GM21360 (cell line): ENCODE measurements at regions not wholly inside any gene's neighbourhood (a gene's known extent, or its start where the extent isn't known, plus 50 kb on each side); places are given as distances from the start of the nearest gene placed in this dataset.
"Not testable (repeated sequence)": the region's sequence is repeated elsewhere in the genome, so short reads cannot be mapped to it uniquely, and the experiment has no call there.

Source experiments
- ATAC-seq: cut with Tn5 transposase; IDR thresholded peaks from one replicate; pipeline ENCODE4 v1.9.1; 2021; ENCODE audit warnings: mild to moderate bottlenecking, moderate library complexity; ENCODE audit not compliant: unreplicated experiment

DNA sequence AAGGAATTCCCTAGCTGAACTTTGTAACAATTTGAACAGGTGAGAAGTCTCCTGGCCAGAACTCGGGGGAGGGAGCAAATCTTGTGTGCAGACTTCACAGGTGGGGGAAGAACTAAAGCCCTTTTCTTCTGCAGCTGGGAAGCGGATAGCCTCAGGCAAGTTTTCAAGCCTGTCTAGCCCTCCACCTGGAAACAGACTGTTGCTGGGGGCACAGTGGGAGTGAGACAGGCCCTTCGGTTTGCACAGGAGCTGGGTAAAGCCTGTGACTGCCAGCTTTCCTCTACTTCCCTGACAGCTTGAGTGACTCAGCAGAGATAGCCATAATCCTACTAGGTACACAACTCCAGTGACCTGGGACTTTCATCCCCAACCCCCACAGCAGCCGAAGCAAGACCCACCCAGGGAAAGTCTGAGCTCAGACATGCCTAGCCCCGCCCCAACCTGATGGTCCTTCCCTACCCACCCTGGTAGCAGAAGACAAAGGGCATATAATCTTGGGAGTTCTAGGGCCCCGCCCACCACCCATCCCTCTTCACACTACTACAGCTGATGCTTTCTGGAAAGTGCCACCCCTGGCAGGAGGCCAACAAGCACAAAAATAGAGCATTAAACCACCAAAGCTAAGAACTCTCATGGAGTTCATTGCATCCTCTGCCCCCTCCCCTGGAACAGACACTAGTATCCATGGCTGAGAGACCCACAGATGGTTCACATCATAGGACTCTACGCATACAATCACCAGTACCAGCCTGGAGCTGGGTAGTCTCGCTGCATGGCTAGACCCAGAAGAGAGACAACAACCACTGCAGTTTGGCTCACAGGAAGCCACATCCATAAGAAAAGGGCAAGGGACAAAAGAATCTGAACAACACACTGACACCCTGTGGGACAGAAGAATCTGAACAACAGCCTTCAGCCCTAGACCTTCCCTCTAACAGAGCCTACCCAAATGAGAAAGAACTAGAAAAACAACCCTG lies 479.0 kb downstream of the RAP2B start:
- no peak for ATAC-seq

DNA sequence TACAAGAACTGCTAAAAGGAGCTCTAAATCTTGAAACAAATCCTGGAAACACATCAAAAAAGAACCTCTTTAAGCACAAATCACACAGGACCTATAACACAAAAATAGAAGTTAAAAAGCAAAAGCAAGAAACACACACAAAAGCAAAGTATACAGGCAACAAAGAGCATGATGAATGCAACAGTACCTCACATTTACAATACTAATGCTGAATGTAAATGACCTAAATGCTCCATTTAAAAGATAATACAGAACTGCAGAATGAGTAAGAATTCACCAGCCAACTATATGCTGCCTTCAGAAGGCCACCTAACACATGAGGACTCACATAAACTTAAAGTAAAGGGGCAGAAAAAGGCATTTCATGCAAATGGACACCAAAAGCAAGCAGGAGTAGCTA lies 478.6 kb upstream of the ARHGEF26 start:
- not testable (repeated sequence) for ATAC-seq

DNA sequence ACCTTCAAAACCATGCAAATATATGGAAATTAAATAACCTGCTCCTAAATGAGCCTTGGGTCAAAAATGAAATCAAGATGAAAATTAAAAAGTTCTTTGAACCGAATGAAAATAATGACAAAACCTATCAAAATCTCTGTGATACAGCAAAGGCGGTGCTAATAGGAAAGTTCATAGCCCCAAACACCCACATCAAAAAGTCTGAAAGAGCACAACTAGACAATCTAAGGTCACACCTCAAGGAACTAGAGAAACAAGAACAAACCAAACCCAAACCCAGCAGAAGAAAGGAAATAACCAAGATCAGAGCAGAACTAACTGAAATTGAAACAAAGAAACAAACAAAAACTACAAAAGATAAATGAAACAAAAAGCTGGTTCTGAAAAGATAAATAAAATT lies 477.7 kb upstream of the ARHGEF26 start:
- not testable (repeated sequence) for ATAC-seq

DNA sequence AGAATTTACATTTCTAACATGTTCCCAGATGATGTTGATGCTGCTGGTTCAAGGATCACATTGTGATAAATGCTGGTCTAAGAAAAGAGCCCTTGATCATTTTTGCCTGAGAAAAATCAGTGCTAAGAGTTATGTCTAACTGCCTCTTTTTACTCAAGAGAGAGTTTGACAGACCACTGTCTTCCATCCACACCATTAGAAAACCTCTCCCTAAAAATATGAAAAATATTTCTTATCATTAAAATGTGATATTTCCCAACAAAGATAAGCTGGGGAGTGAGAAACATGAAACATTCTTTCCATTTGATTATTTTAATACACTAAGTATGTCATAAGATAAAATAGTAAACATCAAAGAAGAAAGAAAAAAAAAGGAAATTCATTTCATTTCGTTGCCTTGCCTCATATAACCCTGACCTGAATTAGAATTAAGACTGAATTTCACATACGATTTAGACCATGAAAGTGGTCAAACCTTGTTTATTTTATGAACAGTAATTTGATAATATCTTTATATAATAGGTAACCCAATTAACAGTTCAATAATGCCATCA lies 471.8 kb upstream of the ARHGEF26 start:
- no peak for ATAC-seq

- ATAC-seq = no peak
These were observed 469.1 kb upstream of the ARHGEF26 start for GRCh38 chr3:153652076-153652475.

DNA sequence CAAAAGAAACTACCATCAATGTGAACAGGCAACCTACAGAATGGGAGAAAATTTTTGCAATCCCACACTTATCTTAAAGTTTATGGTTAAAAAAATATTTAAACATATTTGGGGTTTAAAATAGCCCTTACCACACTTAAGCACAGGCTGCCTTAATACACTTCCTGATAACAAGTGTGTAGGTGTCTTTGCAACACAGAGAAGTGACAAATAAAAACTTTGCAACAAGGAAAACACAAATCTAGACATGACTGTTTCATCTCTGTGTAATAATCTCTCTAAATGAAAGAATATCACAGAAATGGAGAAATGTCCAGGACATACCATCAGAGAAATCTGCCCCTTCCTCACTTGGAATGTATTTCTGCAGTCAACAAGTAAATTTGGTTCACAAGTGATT lies 464.1 kb upstream of the ARHGEF26 start:
- no peak for ATAC-seq

GRCh38 chr3:153657461-153657860 lies 463.7 kb upstream of the ARHGEF26 start:
- no peak for ATAC-seq

DNA sequence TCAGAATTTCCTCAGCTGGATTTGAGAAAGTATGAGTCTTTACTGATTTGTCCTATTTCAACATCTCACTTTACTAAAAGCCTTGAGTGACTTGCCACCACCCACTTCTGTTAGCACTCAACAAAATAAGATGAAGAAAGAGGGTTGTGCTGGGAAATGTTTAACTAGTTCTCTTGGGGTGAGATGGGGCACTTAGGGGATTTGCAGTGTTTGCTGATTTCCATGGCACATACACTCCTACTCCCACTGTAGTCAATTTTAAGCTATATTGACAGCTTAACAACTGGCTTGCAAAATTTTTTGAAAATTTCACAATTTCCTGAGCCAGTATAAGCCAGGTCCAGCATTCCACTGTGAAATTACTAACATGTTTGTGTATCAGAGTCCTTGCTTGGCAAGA lies 463.1 kb upstream of the ARHGEF26 start:
- ATAC-seq = no peak

GRCh38 chr3:153666991-153667740 lies 454.0 kb upstream of the ARHGEF26 start:
- ATAC-seq = no peak

- ATAC-seq = no peak
These were observed 451.7 kb upstream of the ARHGEF26 start for GRCh38 chr3:153669527-153669926.

GRCh38 chr3:153670577-153670976 lies 450.6 kb upstream of the ARHGEF26 start:
- no peak for ATAC-seq

DNA sequence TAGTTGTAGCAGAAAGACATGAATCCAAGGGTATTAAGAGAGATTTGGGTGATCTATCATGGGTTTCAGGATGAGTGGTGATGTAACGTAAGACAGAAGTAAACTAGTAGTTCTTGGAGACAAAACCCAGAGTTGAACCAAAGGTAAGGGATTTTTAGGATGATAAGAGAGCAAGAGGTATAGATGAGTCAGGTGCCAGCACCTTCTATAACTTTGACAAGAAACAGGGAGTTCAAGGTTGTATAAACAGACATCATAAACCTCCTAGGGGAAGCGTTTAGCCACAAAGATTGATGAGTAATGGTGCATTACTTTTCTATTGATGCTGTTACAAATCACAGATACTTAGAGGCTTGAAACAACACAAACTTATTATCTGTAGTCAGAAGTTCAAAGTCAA lies 447.3 kb upstream of the ARHGEF26 start:
- ATAC-seq = no peak

DNA sequence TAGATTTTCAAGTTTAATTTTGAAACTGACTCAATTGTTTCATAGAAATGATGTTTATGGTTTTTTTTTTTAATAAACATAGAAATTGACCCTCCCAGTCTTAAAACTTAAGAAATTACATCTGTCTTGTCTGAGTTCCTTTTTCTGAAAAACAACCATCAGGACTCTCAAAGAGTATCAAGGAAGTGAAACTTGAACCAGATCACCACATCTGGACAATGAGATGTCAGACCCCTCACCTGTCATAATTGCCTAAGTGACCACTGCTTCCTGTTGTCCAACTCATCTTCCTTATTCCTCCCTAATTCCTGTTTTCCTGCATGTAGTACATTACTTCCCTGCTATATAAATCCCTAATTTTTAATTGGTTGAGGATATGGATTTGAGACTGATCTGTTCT lies 441.5 kb upstream of the ARHGEF26 start:
- no peak for ATAC-seq

DNA sequence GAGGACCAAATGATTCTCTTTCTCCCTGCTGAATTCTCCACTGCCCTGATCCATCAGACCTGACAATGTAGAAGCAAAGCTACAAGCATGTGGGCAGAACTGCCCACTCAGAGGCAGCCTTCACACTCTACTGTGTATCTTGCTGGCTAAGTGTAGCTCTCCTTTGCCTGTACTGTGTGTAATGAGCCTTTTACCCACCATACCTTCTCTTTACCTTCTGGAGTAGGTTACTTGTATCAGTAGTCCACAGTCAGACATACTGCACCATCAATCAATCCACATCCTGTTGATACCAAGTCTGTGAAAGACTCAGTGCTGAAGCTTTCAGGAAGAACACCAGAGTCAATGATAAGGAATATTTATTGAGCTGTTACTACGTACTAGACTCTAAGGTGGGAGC lies 440.7 kb upstream of the ARHGEF26 start:
- ATAC-seq = no peak

DNA sequence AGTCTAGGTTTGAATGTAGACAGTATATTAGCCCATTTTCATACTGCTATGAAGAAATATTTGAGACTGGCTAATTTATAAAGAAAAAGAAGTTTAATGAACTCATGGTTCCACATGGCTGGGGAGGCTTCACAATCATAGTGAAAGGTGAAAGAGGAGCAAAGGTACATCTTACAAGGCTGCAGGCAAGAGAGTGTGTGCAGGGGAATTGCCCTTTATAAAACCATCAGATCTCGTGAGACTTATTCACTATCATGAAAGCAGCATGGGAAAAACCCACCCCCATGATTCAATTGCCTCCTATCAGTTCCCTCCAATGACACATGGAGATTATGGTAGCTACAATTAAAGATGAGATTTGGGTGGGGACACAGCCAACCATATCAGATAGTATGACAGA lies 440.1 kb upstream of the ARHGEF26 start:
- ATAC-seq = no peak

DNA sequence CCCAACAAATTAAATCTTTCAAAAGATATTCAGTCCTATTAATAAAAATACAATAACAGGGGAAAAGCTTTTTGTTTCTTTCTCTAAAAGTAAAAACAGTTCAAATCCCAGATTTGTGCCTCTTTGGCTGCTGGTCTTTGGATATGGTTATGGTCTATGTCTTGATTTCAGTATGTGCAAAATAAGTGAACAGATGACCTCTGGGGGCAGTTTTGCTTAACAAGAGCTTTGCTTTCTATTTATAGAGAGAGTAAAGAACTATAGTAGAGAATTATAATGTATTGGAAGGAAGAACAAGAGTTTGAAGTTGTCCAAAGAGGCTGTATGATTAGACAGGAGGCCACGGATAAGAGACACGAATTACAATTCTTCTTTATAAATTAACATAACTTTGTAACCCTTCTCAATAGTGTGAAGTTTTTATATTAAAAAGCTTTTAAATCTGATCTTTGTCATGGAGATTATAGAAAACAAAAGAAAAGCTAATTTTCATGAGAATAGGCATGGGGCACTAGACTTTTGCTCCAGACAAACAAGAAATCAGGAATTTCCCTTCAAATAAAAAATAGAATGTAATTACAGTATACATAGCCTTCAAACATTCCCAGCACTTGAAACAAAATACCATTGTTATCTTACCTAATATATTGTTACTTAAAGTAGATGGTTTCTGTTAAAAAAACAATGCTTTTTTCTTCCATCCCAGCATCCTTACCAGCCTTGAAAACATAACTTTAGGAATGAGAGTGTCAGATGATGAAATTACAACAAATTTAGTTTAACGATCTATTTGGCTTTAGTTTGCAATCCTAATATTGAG lies 432.7 kb upstream of the ARHGEF26 start:
- no peak for ATAC-seq

DNA sequence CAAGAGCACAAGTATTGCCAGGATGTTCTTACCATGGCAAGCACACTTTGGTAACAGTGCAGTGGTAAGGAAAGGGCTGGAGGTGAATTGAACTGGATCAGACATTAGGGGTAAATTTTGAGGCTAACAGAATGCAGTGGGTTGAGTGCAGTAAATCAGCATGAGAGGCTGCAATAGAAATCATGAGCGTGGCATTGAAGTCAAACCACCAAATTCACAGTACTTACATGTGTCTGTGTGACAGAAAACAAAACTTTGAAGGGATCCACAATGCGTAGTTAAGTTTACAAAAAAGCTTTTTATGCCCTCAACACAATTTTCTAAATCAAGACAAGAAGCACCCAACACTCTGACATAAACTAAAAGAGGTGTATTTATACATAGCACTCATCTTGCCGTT lies 428.0 kb upstream of the ARHGEF26 start:
- no peak for ATAC-seq

- no peak for ATAC-seq
These were observed 419.1 kb upstream of the ARHGEF26 start for GRCh38 chr3:153702106-153702505.

DNA sequence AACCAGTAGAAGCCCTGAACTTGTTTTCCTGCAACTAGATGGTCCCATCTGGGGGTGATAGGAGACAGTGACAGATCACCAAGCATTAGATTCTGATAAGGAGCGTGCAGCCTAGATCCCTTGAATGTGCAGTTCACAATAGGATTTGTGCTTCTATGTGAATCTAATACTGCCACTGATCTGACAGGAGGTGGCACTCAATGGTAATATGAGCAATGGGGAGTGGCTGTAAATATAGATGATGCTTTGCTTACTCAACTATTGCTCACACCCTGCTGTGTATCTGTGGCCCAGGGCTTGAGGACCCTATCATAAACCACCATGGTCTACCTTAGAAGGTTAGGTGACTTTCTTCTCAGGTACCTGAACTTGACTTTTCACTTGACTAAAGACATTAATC lies 417.1 kb upstream of the ARHGEF26 start:
- no peak for ATAC-seq

GRCh38 chr3:153706706-153707105 lies 414.5 kb upstream of the ARHGEF26 start:
- no peak for ATAC-seq

- no peak for ATAC-seq
These were observed 407.2 kb upstream of the ARHGEF26 start for GRCh38 chr3:153714016-153714415.
